GM12878 (cell line): ENCODE measurements at regions not wholly inside any gene's neighbourhood (a gene's known extent, or its start where the extent isn't known, plus 50 kb on each side); places are given as distances from the start of the nearest gene placed in this dataset.

Experiments used
- ATAC-seq: fragments of 200-7000 bp; cut with Tn5 transposase; 3 replicates; pipeline ENCODE4 v1.9.1; 2020; ENCODE audit warnings: mild to moderate bottlenecking, moderate library complexity
- BruUV-seq: library from RNA; stranded (reverse); fragments of 400-500 nt; replicated peaks from 2 replicates; lab custom pipeline; 2021; lab: Mats Ljungman, UMichigan
- CTCF ChIA-PET: fragments of 300-600 bp; sonication (Branson Sonifier 250); formaldehyde crosslinking; extraction: SDS; loops from one replicate; lab custom pipeline; 2021; ENCODE audit warnings: inconsistent platforms; lab: Yijun Ruan, JAX
- POLR2A ChIA-PET: fragments of 350-600 bp; formaldehyde crosslinking; extraction: SDS; loops from one replicate; lab custom pipeline; 2021; ENCODE audit warnings: inconsistent platforms; lab: Charles Lee
- RAD21 ChIA-PET: fragments of 300-600 bp; sonication (Branson Sonifier 250); formaldehyde crosslinking; loops from one replicate; lab custom pipeline; 2023; ENCODE audit warnings: antibody characterized with exemption; ENCODE audit not compliant: unreplicated experiment; lab: Charles Lee
- SMC1A ChIA-PET: fragments of 300-600 bp; sonication (Branson Sonifier 250); formaldehyde crosslinking; loops from one replicate; lab custom pipeline; 2023; ENCODE audit not compliant: unreplicated experiment, uncharacterized antibody; lab: Charles Lee
- DNase-seq: peaks from one replicate; pipeline ENCODE4 v3.0.0-alpha.2; 2011; ENCODE audit warnings: low read depth, low spot score
- FAIRE-seq: peaks from 3 replicates; lab custom pipeline; 2011; peaks lifted over from hg19 to GRCh38; lab: Jason Lieb, UNC
- H2AFZ ChIP-seq: 2 replicates; pipeline ENCODE4 v1.6.0; 2011; ENCODE audit warnings: low read depth, low read length, control low read depth; ENCODE audit not compliant: control insufficient read depth
- H3K27ac ChIP-seq: 2 replicates; pipeline ENCODE4 v1.5.1; 2011; ENCODE audit warnings: control low read depth; ENCODE audit not compliant: control insufficient read depth, insufficient read depth
- H3K27me3 ChIP-seq, 2 experiments: replicated peaks in 1 of 2; 2 replicates each; pipeline versions ENCODE4 v1.6.0 to v1.6.1; 2011; ENCODE audit warnings: low read length in 1 of 2; ENCODE audit not compliant: control insufficient read depth in 2 of 2, insufficient read depth in 2 of 2
- H3K36me3 ChIP-seq, 2 experiments: 2 replicates each; pipeline ENCODE4 v1.5.1; 2011; ENCODE audit warnings: low read length in 1 of 2; ENCODE audit not compliant: control insufficient read depth in 2 of 2, insufficient read depth in 2 of 2
- H3K4me1 ChIP-seq: 2 replicates; pipeline ENCODE4 v1.6.1; 2011; ENCODE audit warnings: mild to moderate bottlenecking, low read length, moderate library complexity, mixed read lengths; ENCODE audit not compliant: control insufficient read depth, insufficient read depth
- H3K4me2 ChIP-seq: 2 replicates; pipeline ENCODE4 v1.6.0; 2011; ENCODE audit warnings: control low read depth; ENCODE audit not compliant: control insufficient read depth, insufficient read depth
- H3K4me3 ChIP-seq: fragments of 200-600 bp; sonication (generic); 2 replicates; pipeline ENCODE4 v1.5.1; 2016
- H3K79me2 ChIP-seq: 2 replicates; pipeline ENCODE4 v1.6.0; 2011; ENCODE audit warnings: low read length; ENCODE audit not compliant: control insufficient read depth, insufficient read depth
- H3K9ac ChIP-seq: 2 replicates; pipeline ENCODE4 v1.8.0; 2011; ENCODE audit warnings: low read length, control low read depth, mixed read lengths; ENCODE audit not compliant: control insufficient read depth, insufficient read depth
- H3K9me3 ChIP-seq: replicated peaks from 3 replicates; pipeline ENCODE4 v1.5.1; 2011; ENCODE audit warnings: mild to moderate bottlenecking, low read length; ENCODE audit not compliant: control insufficient read depth, insufficient read depth
- H4K20me1 ChIP-seq: 2 replicates; pipeline ENCODE4 v1.6.0; 2011; ENCODE audit not compliant: control insufficient read depth, insufficient read depth
- BCL3 ChIP-seq: IDR thresholded peaks from 2 replicates; pipeline ENCODE4 v1.6.1; 2011; ENCODE audit warnings: borderline replicate concordance, low read depth, mild to moderate bottlenecking, moderate library complexity, low read length; ENCODE audit not compliant: insufficient read depth, poor library complexity, severe bottlenecking
- BRCA1 ChIP-seq: IDR thresholded peaks from 2 replicates; pipeline ENCODE4 v1.6.1; 2011; ENCODE audit warnings: low read depth, low read length, improper control_type of control experiment
- GABPA ChIP-seq: IDR thresholded peaks from 2 replicates; pipeline ENCODE4 v1.6.1; 2014; ENCODE audit warnings: antibody characterized with exemption, low read depth, mild to moderate bottlenecking, inconsistent platforms
- KAT2A ChIP-seq: conservative IDR thresholded peaks from 2 replicates; pipeline ENCODE4 v1.6.1; 2011; ENCODE audit warnings: low read depth, low read length; ENCODE audit not compliant: control insufficient read depth
- LARP7 ChIP-seq: fragments of 450-650 bp; IDR thresholded peaks from 2 replicates; pipeline ENCODE4 v1.6.1; 2017; ENCODE audit warnings: mild to moderate bottlenecking
- NRF1 ChIP-seq: conservative IDR thresholded peaks from 2 replicates; pipeline ENCODE4 v1.6.1; 2011; ENCODE audit warnings: mild to moderate bottlenecking, low read depth, low read length, improper control_type of control experiment
- RAD51 ChIP-seq: fragments of 450-650 bp; IDR thresholded peaks from 2 replicates; pipeline ENCODE4 v1.6.1; 2016; ENCODE audit warnings: moderate library complexity, mild to moderate bottlenecking, inconsistent platforms
- RELA ChIP-seq: fragments of 450-650 bp; IDR thresholded peaks from 2 replicates; pipeline ENCODE4 v1.8.0; 2014; ENCODE audit warnings: borderline replicate concordance; ENCODE audit not compliant: partially characterized antibody
- SIN3A ChIP-seq: IDR thresholded peaks from 2 replicates; pipeline ENCODE4 v1.6.1; 2012; ENCODE audit warnings: low read depth, low read length, improper control_type of control experiment
- YY1 ChIP-seq: IDR thresholded peaks from 2 replicates; pipeline ENCODE4 v1.6.1; 2011; ENCODE audit warnings: low read depth, mild to moderate bottlenecking, low read length
- WGBS: methylation state at CpG from one replicate; pipeline ENCODE4 v1.1.6; 2016; ENCODE audit warnings: low lambda C conversion rate; ENCODE audit not compliant: insufficient replicate concordance, insufficient coverage; ENCODE audit errors: missing lambda C conversion rate; 5-methylcytosine and 5-hydroxymethylcytosine counted together
- in situ Hi-C: fragments of 300-500 bp; cut with MboI; formaldehyde crosslinking; loops from 9 replicates; pipeline ENCODE4 v1.14.3; 2018; ENCODE audit warnings: mixed read lengths
- intact Hi-C: fragments of 100-400 bp; cut with micrococcal nuclease; formaldehyde crosslinking; loops from one replicate; pipeline ENCODE4 v1.14.2; 2022; ENCODE audit not compliant: unreplicated experiment
- TF ChIP-seq, protein P1 (sequence below): fragments of 450-650 bp; formaldehyde crosslinking; IDR thresholded peaks from 2 replicates; pipeline ENCODE4 v1.4.0; 2020; ENCODE audit warnings: mild to moderate bottlenecking, moderate library complexity
- TF ChIP-seq, protein P2 (sequence below): IDR thresholded peaks from 2 replicates; pipeline ENCODE4 v1.6.1; 2012; ENCODE audit warnings: improper control_type of control experiment, low read depth, low read length; ENCODE audit not compliant: insufficient replicate concordance

DNA sequence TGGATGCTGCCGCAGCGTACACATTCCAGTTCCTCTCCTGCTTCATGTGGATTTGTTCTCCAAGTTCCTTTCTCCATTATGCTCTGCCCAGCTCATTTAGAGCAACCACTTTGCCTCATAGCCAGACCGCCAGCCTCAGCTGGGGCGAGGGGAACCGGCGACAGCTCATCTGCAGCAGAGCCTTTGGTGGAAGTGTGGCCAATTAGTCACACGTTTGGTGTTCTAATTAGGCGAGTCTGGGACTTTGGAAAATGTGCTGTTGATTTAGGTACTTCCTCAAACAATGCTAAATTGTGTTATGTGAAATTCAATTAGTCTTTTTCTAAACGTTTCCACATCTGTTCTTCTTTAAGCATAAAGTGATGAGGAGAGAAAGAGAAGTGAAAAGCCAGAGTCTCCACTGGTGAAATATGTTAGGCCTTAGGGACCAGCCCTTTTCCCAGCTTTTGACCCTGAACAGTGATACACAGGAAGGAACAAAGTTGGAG lies 217.9 kb downstream of the TBX18 start (continued):
- TF ChIP-seq SIN3A, result no peak
- TF ChIP-seq KAT2A, result no peak
- TF ChIP-seq, protein P1, sequence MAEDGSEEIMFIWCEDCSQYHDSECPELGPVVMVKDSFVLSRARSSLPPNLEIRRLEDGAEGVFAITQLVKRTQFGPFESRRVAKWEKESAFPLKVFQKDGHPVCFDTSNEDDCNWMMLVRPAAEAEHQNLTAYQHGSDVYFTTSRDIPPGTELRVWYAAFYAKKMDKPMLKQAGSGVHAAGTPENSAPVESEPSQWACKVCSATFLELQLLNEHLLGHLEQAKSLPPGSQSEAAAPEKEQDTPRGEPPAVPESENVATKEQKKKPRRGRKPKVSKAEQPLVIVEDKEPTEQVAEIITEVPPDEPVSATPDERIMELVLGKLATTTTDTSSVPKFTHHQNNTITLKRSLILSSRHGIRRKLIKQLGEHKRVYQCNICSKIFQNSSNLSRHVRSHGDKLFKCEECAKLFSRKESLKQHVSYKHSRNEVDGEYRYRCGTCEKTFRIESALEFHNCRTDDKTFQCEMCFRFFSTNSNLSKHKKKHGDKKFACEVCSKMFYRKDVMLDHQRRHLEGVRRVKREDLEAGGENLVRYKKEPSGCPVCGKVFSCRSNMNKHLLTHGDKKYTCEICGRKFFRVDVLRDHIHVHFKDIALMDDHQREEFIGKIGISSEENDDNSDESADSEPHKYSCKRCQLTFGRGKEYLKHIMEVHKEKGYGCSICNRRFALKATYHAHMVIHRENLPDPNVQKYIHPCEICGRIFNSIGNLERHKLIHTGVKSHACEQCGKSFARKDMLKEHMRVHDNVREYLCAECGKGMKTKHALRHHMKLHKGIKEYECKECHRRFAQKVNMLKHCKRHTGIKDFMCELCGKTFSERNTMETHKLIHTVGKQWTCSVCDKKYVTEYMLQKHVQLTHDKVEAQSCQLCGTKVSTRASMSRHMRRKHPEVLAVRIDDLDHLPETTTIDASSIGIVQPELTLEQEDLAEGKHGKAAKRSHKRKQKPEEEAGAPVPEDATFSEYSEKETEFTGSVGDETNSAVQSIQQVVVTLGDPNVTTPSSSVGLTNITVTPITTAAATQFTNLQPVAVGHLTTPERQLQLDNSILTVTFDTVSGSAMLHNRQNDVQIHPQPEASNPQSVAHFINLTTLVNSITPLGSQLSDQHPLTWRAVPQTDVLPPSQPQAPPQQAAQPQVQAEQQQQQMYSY, result no peak
- TF ChIP-seq LARP7, result no peak
- no peak for TF ChIP-seq BRCA1
- no peak for TF ChIP-seq RELA
- TF ChIP-seq, all 136 proteins: peak for 29

GRCh38 chr6:84539122-84539856 lies 225.1 kb downstream of the TBX18 start:
- 14% methylated on average over 4 of the region's 4 CpGs for WGBS
- SMC1A ChIA-PET, result interaction anchor here (1.3 kb wide), 1 partner anchor 9 kb away, joined by 3 read pairs; no protein-coding TSS in a partner anchor
- H3K9ac ChIP-seq, result no peak overlapping the region
- no peaks in the 10 kb centered on the region; the same call in 2 of the 3 replicates for H3K9me3 ChIP-seq
- BruUV-seq, result no TSS peak
- FAIRE-seq, result no peak
- no peak for DNase-seq
- no peaks in the 10 kb centered on the region for H3K79me2 ChIP-seq
- RAD21 ChIA-PET, result interaction anchor here (0.8 kb wide), 1 partner anchor 9 kb away, joined by 3 read pairs; no protein-coding TSS in a partner anchor
- intact Hi-C loops, result no loop called here
- no peak overlapping the region for H2AFZ ChIP-seq
- no peak overlapping the region for H3K4me3 ChIP-seq
- H3K4me2 ChIP-seq, result no peak overlapping the region
- POLR2A ChIA-PET, result no interaction called here
- H3K4me1 ChIP-seq, result no peaks in the 10 kb centered on the region
- no peak overlapping the region for H3K27ac ChIP-seq
- ATAC-seq, result no peak
- in situ Hi-C loops, result no loop called here
- CTCF ChIA-PET, result interaction anchor here (1.3 kb wide), 1 partner anchor 178 kb away, joined by 4 read pairs; no protein-coding TSS in a partner anchor
- no peaks in the 10 kb centered on the region for H3K36me3 ChIP-seq
- no peaks in the 10 kb centered on the region for H4K20me1 ChIP-seq
- no peaks in the 10 kb centered on the region; a peak in 1 of 4 replicates for H3K27me3 ChIP-seq
- TF ChIP-seq RAD51 (no peak), BCL3 (no peak), YY1 (no peak), GABPA (no peak), NRF1 (no peak)
- TF ChIP-seq, protein P2, sequence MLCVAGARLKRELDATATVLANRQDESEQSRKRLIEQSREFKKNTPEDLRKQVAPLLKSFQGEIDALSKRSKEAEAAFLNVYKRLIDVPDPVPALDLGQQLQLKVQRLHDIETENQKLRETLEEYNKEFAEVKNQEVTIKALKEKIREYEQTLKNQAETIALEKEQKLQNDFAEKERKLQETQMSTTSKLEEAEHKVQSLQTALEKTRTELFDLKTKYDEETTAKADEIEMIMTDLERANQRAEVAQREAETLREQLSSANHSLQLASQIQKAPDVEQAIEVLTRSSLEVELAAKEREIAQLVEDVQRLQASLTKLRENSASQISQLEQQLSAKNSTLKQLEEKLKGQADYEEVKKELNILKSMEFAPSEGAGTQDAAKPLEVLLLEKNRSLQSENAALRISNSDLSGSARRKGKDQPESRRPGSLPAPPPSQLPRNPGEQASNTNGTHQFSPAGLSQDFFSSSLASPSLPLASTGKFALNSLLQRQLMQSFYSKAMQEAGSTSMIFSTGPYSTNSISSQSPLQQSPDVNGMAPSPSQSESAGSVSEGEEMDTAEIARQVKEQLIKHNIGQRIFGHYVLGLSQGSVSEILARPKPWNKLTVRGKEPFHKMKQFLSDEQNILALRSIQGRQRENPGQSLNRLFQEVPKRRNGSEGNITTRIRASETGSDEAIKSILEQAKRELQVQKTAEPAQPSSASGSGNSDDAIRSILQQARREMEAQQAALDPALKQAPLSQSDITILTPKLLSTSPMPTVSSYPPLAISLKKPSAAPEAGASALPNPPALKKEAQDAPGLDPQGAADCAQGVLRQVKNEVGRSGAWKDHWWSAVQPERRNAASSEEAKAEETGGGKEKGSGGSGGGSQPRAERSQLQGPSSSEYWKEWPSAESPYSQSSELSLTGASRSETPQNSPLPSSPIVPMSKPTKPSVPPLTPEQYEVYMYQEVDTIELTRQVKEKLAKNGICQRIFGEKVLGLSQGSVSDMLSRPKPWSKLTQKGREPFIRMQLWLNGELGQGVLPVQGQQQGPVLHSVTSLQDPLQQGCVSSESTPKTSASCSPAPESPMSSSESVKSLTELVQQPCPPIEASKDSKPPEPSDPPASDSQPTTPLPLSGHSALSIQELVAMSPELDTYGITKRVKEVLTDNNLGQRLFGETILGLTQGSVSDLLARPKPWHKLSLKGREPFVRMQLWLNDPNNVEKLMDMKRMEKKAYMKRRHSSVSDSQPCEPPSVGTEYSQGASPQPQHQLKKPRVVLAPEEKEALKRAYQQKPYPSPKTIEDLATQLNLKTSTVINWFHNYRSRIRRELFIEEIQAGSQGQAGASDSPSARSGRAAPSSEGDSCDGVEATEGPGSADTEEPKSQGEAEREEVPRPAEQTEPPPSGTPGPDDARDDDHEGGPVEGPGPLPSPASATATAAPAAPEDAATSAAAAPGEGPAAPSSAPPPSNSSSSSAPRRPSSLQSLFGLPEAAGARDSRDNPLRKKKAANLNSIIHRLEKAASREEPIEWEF, result no peak
